ENCODE measurements at regions not wholly inside any gene's neighbourhood (a gene's known extent, or its start where the extent isn't known, plus 50 kb on each side); places are given as distances from the start of the nearest gene placed in this dataset.
"Not testable (repeated sequence)": the region's sequence is repeated elsewhere in the genome, so short reads cannot be mapped to it uniquely, and the experiment has no call there.

- DNase-seq, result no peak
Measured at GRCh38 chrX:74080165-74080564, 223.8 kb upstream of the ZCCHC13 start.

GRCh38 chrX:74065831-74066390 lies 213.4 kb upstream of the XIST start:
- DNase-seq, result no peak

- no peak for DNase-seq
Measured at GRCh38 chrX:74063426-74064155, 211.1 kb upstream of the XIST start.

- no peak for DNase-seq
Measured at GRCh38 chrX:74061879-74062278, 209.4 kb upstream of the XIST start.

- DNase-seq, result no peak
Measured at GRCh38 chrX:74049126-74049525, 196.6 kb upstream of the XIST start.

GRCh38 chrX:74034066-74034465 lies 181.6 kb upstream of the XIST start:
- DNase-seq, result not testable (repeated sequence)

GRCh38 chrX:74031527-74031926 lies 179.0 kb upstream of the XIST start:
- not testable (repeated sequence) for DNase-seq

GRCh38 chrX:74030766-74031165 lies 178.3 kb upstream of the XIST start:
- not testable (repeated sequence) for DNase-seq

- not testable (repeated sequence) for DNase-seq
Measured at GRCh38 chrX:74025145-74025544, 172.6 kb upstream of the XIST start.

- DNase-seq, result no peak
Measured at GRCh38 chrX:74023203-74023602, 170.7 kb upstream of the XIST start.

GRCh38 chrX:74018253-74018652 lies 165.7 kb upstream of the XIST start:
- DNase-seq, result no peak

GRCh38 chrX:74015379-74016019 lies 163.0 kb upstream of the XIST start:
- DNase-seq, result peak in 36 of 58 donors; percentile 0 to 65 (median 12)

GRCh38 chrX:74009041-74009440 lies 156.5 kb upstream of the XIST start:
- no peak for DNase-seq

GRCh38 chrX:73992019-73992418 lies 139.5 kb upstream of the XIST start:
- no peak for DNase-seq

- DNase-seq, result no peak
Measured at GRCh38 chrX:73987166-73987565, 134.7 kb upstream of the XIST start.

GRCh38 chrX:73979551-73980131 lies 127.1 kb upstream of the XIST start:
- no peak for DNase-seq

GRCh38 chrX:73977542-73978169 lies 125.1 kb upstream of the XIST start:
- DNase-seq, result no peak

GRCh38 chrX:73967461-73967860 lies 114.9 kb upstream of the XIST start:
- DNase-seq, result not testable (repeated sequence)

GRCh38 chrX:73965833-73966232 lies 113.3 kb upstream of the XIST start:
- DNase-seq, result no peak

GRCh38 chrX:73964579-73964978 lies 112.1 kb upstream of the XIST start:
- no peak for DNase-seq

GRCh38 chrX:73963682-73964081 lies 111.2 kb upstream of the XIST start:
- DNase-seq, result peak in 10 of 58 donors; percentile 0 to 43 (median 6)

GRCh38 chrX:73962948-73963347 lies 110.4 kb upstream of the XIST start:
- no peak for DNase-seq
